ENCODE measurements at regions not wholly inside any gene's neighbourhood (a gene's known extent, or its start where the extent isn't known, plus 50 kb on each side); places are given as distances from the start of the nearest gene placed in this dataset.
"Not testable (repeated sequence)": the region's sequence is repeated elsewhere in the genome, so short reads cannot be mapped to it uniquely, and the experiment has no call there.

- not testable (repeated sequence) for TF ChIP-seq CTCF, POLR2A (IDR thresholded peaks at IDR 0.05)
Observed at GRCh38 chr13:76575634-76576033, 310.6 kb downstream of the KCTD12 start.

Data from testis (tissue), 2 donors.